Amniotic epithelial cell (primary cell): ENCODE measurements at regions not wholly inside any gene's neighbourhood (a gene's known extent, or its start where the extent isn't known, plus 50 kb on each side); places are given as distances from the start of the nearest gene placed in this dataset.
"Not testable (repeated sequence)": the region's sequence is repeated elsewhere in the genome, so short reads cannot be mapped to it uniquely, and the experiment has no call there.

ENCODE experiments used
- DNase-seq: peaks from one replicate; pipeline ENCODE4 v3.0.0-alpha.2; 2010; ENCODE audit warnings: low read depth

GRCh38 chr1:243074224-243074623 lies 180.9 kb downstream of the CEP170 start:
- DNase-seq: not testable (repeated sequence)

GRCh38 chr1:243067056-243067455 lies 188.0 kb downstream of the CEP170 start:
- not testable (repeated sequence) for DNase-seq

GRCh38 chr1:243061965-243062364 lies 193.1 kb downstream of the CEP170 start:
- DNase-seq: not testable (repeated sequence)

GRCh38 chr1:243055510-243055909 lies 199.6 kb downstream of the CEP170 start:
- not testable (repeated sequence) for DNase-seq

DNA sequence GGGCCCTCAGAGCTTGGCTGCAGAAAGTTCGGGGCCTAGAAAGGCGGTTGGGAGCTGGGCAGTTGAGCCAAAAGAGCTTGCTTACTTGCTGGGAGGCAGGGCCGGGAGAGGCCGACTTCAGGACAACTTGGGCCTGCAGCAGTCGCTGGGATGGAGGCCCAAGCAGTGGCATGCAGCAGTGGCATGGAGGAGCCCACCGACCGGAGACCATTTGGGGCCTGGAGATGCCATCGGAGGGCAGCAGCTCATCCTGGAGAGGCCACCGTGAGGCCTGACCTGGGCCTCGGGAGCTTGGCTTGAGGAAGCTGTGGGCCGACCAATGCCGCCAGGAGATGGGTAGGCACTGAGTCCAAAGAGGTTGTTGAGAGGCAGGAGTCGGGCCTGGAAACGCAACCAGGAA lies 200.0 kb downstream of the CEP170 start:
- DNase-seq: not testable (repeated sequence)

- DNase-seq: not testable (repeated sequence)
Measured at GRCh38 chr1:243054681-243055080, 200.4 kb downstream of the CEP170 start.

GRCh38 chr1:243053048-243053447 lies 202.0 kb downstream of the CEP170 start:
- not testable (repeated sequence) for DNase-seq

GRCh38 chr1:243050613-243051012 lies 204.5 kb downstream of the CEP170 start:
- not testable (repeated sequence) for DNase-seq

DNA sequence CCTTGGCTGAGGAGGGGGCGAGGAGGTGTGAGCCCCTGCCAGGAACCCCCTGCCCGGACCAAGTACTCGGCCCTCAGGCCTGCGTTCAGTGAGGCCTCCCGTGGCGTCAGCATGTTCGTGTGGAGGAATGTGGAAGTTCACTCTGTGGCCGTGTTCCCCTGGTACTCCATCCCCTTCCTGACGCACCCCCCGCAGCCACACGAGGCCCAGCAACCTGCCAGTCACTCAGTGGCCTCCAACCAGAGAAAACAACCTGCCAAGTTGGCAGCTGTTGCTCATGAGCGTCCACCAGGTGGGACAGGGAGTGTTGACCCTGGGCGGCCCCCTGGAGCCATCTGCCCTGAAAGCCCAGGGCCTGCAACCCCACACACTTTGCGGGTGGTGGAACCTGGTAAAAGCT lies 205.4 kb downstream of the CEP170 start:
- not testable (repeated sequence) for DNase-seq

DNA sequence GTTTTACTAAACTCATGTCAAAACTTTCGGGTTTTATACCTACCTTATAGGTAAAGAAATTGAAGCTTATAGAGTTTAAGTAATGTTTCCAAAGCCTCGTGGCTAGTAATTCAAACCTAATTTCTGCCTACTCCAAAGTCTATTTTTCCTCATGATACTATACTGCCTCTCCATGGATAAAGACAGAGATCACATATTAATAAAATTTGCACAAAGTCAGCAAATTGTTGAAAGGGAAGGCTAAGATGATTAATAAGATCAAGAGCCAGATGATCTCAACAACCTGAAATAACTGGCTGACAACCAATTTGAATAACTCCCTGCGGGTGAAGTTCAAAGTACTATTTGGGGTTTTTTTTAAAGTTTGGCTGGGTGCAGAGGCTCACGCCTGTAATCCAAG lies 233.7 kb downstream of the CEP170 start:
- DNase-seq: not testable (repeated sequence)

DNA sequence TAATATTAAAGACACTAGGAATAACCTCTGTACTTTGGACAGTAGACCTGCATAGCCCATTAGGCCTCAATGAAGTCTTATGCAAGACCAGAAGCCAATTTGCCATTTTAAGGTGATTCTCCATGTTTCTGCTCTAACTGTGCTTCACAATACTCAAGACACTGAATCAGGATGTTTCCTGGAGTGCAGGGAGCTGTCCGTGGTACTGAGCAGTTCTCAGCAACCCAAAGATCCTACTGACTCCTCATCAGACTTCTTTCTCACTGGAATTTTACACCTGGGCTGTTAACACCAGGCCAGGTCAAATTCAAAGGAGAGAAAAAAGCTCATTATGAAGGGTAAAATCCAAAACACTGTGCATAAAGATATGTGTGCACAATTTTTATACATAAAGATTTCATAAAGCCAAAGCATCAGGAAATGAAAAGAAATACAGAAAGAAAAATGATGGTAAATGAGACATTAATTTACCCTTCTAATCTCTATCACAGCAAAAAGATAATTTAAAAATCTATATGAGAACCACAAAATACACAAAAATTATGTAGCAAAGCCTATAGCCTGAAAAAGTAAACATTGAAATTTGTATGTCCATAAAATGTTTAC lies 235.9 kb downstream of the CEP170 start:
- DNase-seq: not testable (repeated sequence)

DNA sequence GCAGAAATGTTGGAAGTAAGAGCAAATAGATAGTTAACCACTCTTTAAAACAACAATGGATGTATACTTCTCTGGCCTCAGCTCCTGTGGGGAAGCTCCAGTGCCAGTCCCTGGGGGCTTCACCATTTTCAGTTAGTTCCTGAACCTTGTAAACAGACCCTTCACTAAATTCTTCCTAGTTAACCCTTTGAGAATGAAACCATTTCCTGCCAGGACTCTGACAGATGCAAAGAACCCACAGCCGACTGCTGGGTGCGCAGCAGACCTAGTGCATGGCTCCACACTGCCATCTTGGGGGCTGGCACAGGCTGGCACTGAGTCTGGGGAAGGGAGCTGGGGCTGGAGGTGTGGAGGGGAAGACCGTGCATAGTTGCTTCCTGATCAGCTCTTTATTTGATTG lies 244.4 kb downstream of the CEP170 start:
- DNase-seq: not testable (repeated sequence)

DNA sequence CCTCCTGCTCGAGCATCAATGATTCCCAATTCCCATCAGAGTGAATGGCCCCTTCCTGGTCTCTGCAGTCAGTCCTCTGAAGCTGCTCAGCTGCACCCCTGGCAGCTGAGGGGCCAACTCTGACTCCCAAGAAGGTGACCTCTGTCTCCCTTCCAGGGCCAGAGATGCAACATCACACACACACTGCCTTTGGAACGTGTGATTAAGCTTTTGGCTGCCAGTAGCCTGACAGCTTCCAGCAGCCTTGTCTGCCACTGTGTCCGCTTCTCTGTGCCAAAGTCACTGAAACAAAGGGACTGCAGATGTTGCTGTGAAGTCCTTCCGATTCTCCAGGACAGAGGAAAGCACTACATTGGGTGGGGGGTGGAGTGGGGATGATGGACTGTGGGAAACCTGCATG lies 254.1 kb downstream of the CEP170 start:
- not testable (repeated sequence) for DNase-seq

GRCh38 chr1:242992776-242993175 lies 262.3 kb downstream of the CEP170 start:
- not testable (repeated sequence) for DNase-seq

- DNase-seq: not testable (repeated sequence)
Measured at GRCh38 chr1:242985096-242985495, 270.0 kb downstream of the CEP170 start.

GRCh38 chr1:242973341-242973740 lies 281.7 kb downstream of the CEP170 start:
- DNase-seq: peak; percentile 0

DNA sequence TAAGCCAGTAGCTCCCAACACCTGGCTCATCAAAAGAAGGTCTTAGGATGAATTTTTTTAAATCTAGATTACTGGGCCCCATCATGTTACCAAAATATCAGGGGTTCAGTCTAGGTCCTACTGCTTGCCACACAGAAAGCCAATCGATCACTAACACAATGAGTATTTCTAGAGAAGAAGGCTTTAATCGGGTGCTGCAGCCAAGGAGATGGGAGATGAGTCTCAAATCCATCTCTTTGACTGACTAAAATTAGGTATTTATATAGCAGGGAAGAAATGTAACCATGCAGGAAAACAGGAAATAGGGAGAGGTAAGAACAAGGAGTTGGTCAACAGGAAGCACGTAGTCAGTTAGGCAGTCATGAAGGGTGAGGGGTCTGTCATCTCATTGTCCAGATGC lies 288.2 kb downstream of the CEP170 start:
- DNase-seq: no peak

GRCh38 chr1:242959397-242959796 lies 295.7 kb downstream of the CEP170 start:
- DNase-seq: not testable (repeated sequence)

GRCh38 chr1:242954945-242955344 lies 300.1 kb downstream of the CEP170 start:
- DNase-seq: peak; percentile 0

- no peak for DNase-seq
Measured at GRCh38 chr1:242946206-242946605, 308.9 kb downstream of the CEP170 start.

GRCh38 chr1:242936725-242937124 lies 318.4 kb downstream of the CEP170 start:
- not testable (repeated sequence) for DNase-seq

- DNase-seq: peak; percentile 13
Measured at GRCh38 chr1:242924717-242925116, 330.4 kb downstream of the CEP170 start.

- DNase-seq: not testable (repeated sequence)
Measured at GRCh38 chr1:242923603-242924002, 331.5 kb downstream of the CEP170 start.

GRCh38 chr1:242914729-242915128 lies 340.4 kb downstream of the CEP170 start:
- DNase-seq: not testable (repeated sequence)
